GM19328 (cell line): ENCODE measurements at regions not wholly inside any gene's neighbourhood (a gene's known extent, or its start where the extent isn't known, plus 50 kb on each side); places are given as distances from the start of the nearest gene placed in this dataset.

Experiments
- ATAC-seq: cut with Tn5 transposase; IDR thresholded peaks from one replicate; pipeline ENCODE4 v1.9.1; 2021; ENCODE audit warnings: mild to moderate bottlenecking, moderate library complexity; ENCODE audit not compliant: unreplicated experiment

DNA sequence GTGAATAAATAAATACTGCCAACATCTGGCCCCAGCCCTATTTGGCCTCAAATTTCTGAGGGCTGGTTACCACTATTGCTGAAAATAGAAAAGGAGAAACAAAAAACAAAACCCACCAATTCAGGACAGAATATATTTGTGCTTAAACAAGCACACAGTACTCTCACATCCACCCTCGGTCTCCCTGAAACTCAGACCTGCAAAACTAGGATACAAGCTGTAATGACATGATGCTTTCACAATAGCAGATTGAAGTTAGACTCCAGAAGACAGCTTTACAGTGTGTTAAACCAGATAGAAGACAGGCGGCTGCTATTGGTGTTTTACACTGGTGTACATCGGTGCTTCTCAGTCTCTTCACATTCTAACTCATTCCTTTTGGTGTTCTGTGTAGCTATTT is 214.9 kb upstream of the DMRT1 start:
- ATAC-seq, result no peak

GRCh38 chr9:627336-627970 is 214.0 kb upstream of the DMRT1 start:
- no peak for ATAC-seq

DNA sequence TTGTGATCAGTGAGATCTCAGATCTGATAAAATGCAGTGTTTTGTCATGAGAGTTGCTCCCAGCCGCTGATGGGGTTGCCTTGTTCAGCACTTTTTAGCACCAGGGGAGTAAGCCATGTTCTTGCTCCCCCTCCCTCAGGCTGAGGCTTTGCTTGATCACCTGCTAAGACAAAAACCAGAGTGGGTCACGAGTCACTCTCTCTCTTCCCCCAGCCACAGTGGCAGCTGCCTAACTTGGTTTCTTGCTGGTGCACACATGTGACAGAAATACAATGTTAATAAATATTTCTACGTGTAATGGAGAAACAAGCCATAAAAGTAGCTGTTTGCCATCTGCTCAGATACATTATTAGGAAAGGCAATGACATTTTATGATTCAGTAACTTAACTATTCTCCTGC is 212.4 kb upstream of the DMRT1 start:
- no peak for ATAC-seq

DNA sequence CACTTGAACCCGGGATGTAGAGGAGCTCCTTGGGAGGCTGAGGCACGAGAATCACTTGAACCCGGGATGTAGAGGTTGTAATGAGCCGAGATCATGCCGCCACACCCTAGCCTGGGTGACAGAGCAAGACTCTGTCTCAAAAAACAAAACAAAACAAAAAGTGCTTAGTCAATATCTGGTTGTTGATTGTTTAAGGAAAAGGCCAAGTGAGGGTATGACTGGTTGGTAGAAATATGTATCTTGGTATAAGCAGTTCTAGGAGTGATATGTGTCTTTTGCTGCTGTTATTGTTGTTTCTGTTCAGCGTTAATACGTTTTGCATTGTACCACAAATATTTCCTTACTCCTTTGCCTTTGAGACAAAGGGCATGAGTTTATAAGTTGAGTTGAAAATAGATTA is 210.7 kb upstream of the DMRT1 start:
- ATAC-seq, result no peak

- ATAC-seq, result no peak
Observed at GRCh38 chr9:631596-631995, 209.9 kb upstream of the DMRT1 start.

GRCh38 chr9:633461-633860 is 208.0 kb upstream of the DMRT1 start:
- no peak for ATAC-seq

GRCh38 chr9:636931-637591 is 204.4 kb upstream of the DMRT1 start:
- ATAC-seq, result no peak

DNA sequence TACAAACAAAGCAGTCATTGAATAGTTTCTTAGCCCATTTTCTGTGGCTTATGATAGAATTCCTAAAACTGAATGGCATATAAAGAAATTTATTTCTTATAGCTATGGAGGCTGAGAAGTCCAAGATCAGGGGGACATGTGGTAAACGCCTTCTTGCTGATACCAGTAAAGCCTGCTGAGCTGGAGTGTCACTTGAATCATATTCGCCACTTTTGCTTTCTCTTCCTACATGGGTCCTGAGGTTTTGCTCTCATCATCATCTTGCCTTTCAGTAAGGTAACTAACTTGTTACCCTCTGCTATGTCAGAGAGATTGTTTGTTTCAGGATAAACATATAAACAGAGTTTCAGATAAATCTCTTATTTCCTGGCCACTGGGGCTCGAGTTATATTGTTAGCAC is 203.3 kb upstream of the DMRT1 start:
- ATAC-seq, result no peak

DNA sequence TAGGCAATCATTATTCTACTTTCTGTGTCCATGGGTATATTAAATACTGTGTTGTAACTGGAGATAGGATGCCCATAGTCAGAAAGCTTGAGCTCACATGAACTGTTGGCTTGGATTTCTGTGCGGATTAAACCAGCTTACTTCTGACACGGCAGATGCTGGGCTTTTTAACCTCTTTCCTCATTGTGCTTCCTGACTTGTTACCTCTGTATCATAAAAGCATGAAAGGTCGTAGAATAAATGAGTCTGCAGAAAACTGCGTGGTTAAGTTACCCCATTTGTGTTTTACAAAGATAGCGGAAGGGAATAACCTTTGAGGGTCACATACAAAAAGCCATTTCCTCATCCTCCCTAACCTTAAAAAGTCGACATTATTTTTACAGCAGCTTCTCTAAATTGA is 199.5 kb upstream of the DMRT1 start:
- ATAC-seq, result no peak

GRCh38 chr9:643966-644365 is 197.5 kb upstream of the DMRT1 start:
- ATAC-seq, result no peak

DNA sequence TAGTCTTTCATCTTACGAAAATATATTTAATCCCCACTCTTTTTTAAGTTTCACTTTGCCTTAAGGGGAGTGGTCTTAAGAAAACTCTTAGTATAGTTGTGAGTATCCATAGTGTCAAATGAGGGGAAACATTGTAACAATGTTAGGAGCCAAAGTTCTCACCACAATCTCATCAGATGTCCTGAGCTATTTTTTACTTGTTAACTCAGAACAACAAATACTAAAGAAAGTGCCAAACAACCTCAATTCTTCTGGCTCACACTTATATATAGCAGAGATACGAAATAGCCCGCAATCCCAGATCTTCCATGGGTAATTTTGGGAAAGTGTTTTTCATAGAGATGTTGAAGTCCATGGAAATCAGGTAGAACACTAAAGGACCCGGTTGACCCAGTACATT is 194.0 kb upstream of the DMRT1 start:
- no peak for ATAC-seq

GRCh38 chr9:649128-650074 is 192.1 kb upstream of the DMRT1 start:
- ATAC-seq, result no peak

- no peak for ATAC-seq
Observed at GRCh38 chr9:650362-650761, 191.1 kb upstream of the DMRT1 start.

DNA sequence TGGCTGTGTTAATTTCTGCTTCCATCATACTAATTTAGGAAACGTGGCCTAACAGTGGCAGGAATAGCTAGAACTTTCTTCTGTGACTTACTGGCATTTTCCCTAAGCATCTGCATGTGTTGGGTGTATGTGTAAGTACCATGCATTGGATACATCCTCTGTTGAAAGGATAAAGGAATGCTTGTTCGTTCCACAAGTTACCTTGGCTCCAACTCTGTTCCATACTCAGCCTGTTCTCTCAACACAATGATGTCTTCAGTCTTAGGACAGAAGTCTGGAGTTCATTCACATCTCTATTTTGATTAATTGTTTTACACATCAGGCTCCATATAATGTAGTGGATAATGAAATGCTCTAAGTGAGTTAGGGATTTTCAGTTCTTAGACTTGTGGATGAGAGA is 190.1 kb upstream of the DMRT1 start:
- no peak for ATAC-seq

DNA sequence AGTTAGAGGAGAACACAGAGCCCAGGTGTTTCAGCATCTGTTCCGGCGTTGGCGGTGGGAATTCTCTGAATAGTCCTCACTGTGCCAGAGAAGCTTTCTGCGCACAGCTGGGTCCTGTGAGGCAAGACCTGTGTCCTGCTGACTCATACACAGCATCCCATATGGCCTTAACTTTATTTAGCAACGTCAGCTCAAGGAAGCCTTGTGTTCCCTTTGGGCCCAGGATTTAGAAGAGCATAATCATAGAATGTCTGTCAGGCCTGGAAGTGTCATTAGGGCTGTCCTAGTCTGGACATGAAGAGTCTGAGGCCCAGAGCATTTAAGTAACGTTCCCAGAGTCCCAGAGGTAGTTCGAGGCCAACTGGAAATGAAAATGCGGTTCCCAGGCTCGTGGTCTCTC is 188.6 kb upstream of the DMRT1 start:
- no peak for ATAC-seq

GRCh38 chr9:653421-653820 is 188.1 kb upstream of the DMRT1 start:
- no peak for ATAC-seq

DNA sequence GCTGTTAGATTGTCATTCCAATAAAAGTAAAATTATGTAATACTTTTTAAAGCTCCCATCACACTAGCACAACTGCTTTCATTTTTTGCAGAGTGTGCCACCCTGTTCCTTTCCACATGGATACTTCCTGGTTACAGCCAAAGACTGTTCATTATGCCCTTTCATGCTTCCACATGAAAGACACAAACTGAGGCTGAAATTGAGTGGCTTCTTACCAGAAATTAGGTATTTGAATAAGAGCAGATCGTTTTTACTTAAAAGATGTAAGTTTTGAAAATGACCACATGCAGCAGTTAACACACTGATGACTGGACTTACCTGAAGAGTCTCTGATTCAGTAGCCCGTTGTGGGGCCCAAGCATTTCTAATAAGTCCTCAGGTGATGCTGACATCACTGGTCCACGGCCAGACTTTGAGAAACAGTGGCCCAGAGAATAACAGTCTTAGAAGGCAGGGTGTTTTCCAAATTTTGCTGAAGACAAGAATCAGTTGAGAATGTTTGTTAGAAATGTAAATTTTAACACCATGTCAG is 187.6 kb upstream of the DMRT1 start:
- ATAC-seq, result no peak

- ATAC-seq, result no peak
Observed at GRCh38 chr9:655875-656274, 185.6 kb upstream of the DMRT1 start.

DNA sequence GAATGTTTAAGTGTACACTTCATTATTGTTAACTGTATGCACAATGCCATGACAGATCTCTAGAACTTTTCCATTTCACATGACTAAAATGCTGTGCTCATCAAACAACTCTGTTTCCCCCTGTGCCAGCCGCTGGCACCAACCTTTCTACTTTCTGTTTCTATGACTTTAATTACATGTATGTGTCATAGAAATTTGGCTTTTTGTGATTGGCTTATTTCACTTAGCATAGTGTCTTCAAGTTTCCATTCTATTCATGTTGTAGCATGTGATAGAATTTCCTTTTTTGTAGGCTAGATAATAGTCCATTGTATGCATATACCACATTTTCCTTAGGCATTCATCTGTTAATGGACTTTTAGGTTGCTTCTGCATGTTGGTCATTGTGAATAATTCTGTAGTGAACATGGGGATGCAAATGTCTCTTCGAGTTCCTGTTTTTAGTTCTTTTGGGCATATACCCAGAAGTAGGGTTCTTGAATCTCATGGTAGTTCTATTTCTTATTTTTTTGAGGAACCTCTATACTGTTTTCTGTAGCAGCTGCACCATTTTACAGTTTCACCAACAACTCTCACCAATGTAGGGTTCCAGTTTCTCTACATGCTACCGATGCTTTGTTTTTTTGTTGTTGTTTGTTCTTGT is 184.4 kb upstream of the DMRT1 start:
- no peak for ATAC-seq

DNA sequence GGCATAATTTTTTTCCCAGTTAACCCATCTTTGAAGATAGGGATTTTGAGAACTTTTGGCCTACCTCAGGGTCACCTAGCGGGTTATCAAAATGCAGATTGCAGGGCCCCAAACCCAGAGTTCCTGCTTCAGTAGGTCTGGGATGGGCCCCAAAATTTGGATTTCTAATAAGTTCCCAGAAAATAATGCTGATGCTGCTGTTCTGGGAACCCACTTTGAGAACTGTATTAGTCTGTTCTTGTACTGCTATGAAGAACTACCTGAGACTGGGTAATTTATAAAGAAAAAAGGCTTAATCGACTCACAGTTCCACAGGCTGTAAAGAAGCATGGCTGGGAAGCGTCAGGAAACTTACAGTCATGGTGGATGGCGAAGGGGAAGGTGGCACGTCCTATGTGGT is 182.2 kb upstream of the DMRT1 start:
- no peak for ATAC-seq

DNA sequence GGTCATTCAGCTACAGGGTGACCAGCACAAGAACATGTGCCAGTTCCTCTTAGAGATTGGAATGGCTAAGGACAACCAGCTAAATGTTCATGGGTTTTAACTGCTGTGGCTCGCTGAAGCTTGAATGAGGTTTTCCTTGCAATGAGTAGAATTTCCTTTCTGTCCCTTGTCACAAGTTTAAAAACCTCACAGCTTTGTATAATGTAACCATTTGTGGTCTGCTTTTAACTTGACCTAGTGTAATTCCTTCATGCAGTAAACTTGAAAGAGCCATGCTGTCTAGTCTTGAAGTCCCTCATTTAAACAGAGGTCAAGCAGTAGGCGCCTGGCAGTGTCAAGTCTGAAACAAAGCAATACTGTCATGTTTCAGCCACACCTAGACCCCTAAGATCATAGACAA is 181.3 kb upstream of the DMRT1 start:
- no peak for ATAC-seq
